Activated CD8-positive, alpha-beta memory T cell treated with anti-CD3 and anti-CD28 coated beads for 4 hours (primary cell): ENCODE measurements at regions not wholly inside any gene's neighbourhood (a gene's known extent, or its start where the extent isn't known, plus 50 kb on each side); places are given as distances from the start of the nearest gene placed in this dataset.

Experiments used
- DNase-seq, 2 donors: peaks; one replicate each; pipeline ENCODE4 v3.0.0-alpha.2; 2020; ENCODE audit warnings: low read depth in 2 of 2

DNA sequence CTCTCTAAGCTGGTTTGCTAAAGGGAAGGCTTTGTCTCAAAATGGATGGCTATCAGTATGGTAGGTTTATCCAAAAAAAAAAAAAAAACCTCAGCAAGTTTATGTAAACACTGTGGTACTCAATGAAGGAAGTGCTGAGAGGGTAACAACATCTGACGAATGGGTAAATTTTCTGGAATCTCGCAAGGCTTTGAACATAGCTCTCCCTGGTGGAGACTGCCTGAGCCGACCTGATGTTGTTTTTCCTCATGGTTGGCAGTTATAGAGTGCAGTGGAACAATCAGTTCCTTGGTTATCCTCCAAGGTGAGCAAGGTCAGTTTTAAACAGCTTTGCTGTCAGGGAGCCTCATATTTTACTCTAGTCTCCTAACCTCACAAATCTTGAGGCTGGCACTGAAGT, 94.6 kb downstream of the ZPLD1 start:
- no peak for DNase-seq

DNA sequence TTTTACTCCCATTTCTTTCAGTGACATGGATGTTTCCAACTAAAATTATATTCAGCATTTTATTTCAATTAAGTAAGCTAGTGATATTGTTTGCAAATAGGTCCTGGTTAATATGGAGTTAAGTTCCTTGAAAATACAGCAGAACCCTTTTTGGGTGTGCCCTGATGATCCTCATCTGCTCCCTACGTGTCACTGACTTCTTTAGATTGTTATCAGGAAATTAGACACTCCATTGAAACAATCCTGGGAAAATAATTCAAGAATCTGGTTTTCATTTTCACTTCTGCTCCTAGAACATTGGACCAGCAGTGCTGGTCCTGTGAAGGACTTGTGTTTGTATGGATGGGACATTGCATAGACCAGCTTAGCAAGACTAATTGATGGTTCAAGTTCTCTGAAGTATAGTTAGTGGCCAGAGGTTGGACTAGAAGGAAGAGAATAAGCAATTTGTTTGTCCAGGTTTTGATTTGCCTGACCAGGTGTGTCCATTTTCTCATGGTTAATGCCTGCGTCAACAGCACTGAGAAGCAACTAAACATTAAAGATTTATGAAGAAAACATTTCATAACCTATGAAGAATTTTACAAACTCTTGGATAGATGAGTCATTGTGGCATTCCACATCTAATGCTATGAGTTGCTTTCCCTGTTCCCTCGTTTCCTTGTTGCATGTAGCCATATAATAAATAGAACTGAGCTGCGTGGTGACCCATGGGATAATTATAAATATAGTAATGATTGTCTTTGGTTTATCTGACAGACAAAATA, 95.8 kb downstream of the ZPLD1 start:
- DNase-seq: no peak

GRCh38 chr3:102531686-102532085, 96.9 kb downstream of the ZPLD1 start:
- DNase-seq: no peak

- DNase-seq: no peak
Observed at GRCh38 chr3:102532901-102533300, 98.1 kb downstream of the ZPLD1 start.

DNA sequence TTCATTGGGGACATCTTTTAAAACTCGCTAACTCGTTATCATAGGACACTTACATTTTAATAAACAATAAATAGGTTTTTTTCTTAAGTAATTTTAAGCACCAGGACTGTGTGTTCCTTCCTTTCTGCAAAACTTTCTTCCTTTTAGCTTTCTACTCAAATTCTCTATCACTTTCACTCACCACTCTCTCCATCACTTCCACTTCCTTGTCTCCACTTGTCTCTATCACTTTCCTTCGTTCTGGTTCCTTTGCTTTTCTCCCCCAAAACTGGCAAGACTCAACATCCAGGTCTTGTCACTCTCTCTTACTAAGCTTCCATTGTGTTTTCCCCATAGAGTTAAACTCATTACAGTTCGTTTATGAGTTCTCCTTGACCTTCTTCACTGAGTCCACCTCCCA, 99.0 kb downstream of the ZPLD1 start:
- no peak for DNase-seq

- DNase-seq: no peak
Observed at GRCh38 chr3:102536456-102536855, 101.6 kb downstream of the ZPLD1 start.

- DNase-seq: no peak
Observed at GRCh38 chr3:102537123-102537522, 102.3 kb downstream of the ZPLD1 start.

GRCh38 chr3:102544741-102545140, 109.9 kb downstream of the ZPLD1 start:
- no peak for DNase-seq

GRCh38 chr3:102545276-102545675, 110.5 kb downstream of the ZPLD1 start:
- no peak for DNase-seq

GRCh38 chr3:102553876-102554275, 119.1 kb downstream of the ZPLD1 start:
- DNase-seq: no peak

DNA sequence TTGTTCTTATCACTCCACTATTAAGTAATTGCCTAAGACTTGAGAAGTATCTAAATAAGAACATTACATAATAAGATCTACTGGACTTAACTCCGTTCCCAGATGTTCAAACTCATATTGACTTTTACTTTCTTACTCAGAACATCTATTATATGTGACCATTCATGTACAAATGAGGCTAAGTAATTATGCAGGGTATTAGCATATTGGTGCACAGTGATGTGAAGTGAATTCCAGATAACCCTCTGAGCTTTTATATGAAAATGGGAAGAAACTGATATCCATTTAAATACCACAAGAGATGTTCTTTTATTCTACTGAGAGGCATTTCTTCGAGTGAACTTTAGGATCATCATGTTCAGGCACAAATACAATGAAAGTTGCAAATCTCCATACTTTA, 135.7 kb downstream of the ZPLD1 start:
- DNase-seq: no peak

- no peak for DNase-seq
Observed at GRCh38 chr3:102571006-102571405, 136.2 kb downstream of the ZPLD1 start.

GRCh38 chr3:102571720-102572384, 137.0 kb downstream of the ZPLD1 start:
- DNase-seq: no peak

DNA sequence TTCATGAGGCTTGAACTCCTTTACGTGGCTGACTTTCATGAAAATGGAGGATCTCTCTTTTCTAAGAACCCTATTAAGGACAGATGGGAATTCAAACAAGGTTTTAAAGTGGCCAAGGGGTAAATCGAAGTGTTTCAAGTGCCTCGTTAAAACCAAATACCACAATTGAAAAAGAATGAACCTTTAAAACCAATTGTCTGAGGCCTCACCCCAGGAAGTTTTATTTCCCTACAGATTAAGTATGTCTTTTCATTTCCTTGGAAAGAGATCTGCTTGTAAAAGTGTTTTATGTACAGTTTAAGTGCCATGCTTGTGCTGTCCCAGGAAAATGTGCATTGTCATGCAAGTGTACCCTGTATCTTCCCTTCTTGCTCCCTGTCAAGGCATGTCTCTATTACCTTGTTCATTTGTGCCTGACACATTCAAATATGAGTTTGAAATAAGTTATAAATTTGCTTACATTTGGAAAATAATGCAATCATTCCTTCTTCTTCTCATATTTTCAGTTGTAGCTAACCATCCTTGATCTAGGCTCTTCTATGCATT, 138.7 kb downstream of the ZPLD1 start:
- no peak for DNase-seq

GRCh38 chr3:102574355-102574754, 139.5 kb downstream of the ZPLD1 start:
- no peak for DNase-seq

DNA sequence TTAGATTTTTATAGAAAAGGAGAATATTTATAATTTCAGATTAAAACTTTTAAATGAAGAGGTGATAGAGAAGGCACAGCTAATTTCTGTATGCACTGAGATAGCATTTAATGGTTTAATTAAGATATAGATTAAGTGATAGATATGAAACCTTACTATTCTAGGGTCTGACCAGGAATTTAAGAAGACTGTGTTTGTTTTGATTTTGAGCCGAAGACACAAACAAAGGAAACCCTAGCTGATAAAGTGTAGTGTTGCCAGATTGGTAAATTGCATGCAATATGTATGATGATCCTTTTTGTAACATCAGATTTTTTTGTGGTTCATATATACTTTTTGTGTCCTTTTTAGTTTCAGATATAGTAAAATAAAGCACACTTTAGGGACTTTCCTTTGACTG, 141.8 kb downstream of the ZPLD1 start:
- DNase-seq: no peak

DNA sequence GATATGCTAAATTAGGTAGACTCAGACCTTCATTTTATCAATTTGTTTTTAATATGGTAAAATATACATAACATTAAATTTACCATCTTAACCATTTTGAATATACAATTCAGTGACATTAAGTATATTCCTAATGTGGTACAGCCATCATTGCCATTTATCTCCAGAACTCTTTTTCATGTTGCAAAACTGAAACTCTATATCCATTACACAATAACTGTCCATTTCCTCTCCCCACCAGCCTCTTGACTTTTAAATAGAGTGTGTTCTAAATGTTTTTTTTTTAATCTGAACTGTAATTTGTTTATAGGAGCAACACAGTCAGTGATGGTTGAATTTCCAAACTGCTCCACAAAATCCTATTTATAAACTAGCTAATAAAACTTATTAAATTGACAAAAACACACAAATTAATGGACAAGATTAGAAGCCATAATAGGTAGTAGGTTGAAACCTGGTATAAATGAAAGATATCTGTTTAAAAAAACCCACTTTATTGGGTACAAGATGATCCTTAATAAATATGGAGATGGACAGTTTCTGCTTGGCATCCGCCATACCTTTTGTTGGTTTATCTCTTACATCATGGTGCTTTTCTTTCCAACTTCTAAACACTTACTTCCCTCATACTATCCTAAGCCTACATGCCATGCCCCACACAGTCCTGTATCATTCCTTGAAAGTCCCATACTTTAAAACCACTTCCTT, 142.4 kb downstream of the ZPLD1 start:
- no peak for DNase-seq

GRCh38 chr3:102580760-102581159, 145.9 kb downstream of the ZPLD1 start:
- no peak for DNase-seq

DNA sequence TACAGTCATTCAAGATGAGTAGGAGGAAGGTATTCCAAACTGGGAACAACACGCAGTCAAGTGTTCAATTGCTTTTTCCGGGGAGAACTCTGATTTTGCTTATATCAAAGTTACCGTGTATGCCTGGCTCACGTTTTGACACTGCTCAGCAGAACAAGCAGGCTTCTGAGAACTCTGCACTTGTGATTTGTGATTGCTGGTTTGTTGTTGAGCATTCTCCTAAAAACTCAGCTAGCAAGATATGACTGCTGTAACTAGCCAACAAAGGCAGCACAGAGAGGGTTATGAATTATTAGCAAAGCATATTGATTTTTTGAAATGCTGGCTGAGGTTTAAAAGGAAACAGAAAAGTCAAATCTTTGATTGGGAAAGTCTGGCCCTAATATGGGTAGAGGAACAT, 151.7 kb downstream of the ZPLD1 start:
- DNase-seq: no peak

- DNase-seq: no peak
Observed at GRCh38 chr3:102593812-102594602, 159.2 kb downstream of the ZPLD1 start.

DNA sequence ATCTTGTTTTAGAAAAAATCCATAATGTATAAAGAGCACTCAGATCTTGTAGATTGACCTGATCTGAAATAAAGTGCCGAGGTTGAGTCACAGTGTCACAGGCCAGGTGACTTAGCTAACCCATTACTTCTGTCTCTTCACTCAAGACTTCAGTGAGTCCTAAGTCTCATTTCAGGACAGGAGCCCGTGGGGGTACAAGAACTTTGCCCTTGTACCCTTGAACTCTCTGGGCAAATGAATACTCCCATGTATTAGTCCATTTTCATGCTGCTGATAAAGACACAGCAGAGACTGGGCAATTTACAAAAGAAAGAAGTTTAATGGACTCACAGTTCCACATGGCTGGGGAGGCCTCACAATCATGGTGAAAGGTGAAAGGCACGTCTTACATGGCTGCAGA, 160.2 kb downstream of the ZPLD1 start:
- no peak for DNase-seq
